Stimulated activated CD4-positive, alpha-beta T cell treated with anti-CD3 and anti-CD28 coated beads, TNF-alpha, amount 100 ng/mL, for 1 hour (primary cell): ENCODE measurements at regions not wholly inside any gene's neighbourhood (a gene's known extent, or its start where the extent isn't known, plus 50 kb on each side); places are given as distances from the start of the nearest gene placed in this dataset.
"Not testable (repeated sequence)": the region's sequence is repeated elsewhere in the genome, so short reads cannot be mapped to it uniquely, and the experiment has no call there.

Experiments used
- DNase-seq, 3 donors: peaks; one replicate each; pipeline ENCODE4 v3.0.0-alpha.2; 2020; ENCODE audit warnings: low read depth in 3 of 3, low spot score in 1 of 3

- not testable (repeated sequence) for DNase-seq
Measured at GRCh38 chr2:4244422-4244821, 541.0 kb downstream of the DCDC2C start.

GRCh38 chr2:4246364-4247131, 543.2 kb downstream of the DCDC2C start:
- no peak for DNase-seq

- no peak for DNase-seq
Measured at GRCh38 chr2:4247791-4248190, 544.4 kb downstream of the DCDC2C start.

DNA sequence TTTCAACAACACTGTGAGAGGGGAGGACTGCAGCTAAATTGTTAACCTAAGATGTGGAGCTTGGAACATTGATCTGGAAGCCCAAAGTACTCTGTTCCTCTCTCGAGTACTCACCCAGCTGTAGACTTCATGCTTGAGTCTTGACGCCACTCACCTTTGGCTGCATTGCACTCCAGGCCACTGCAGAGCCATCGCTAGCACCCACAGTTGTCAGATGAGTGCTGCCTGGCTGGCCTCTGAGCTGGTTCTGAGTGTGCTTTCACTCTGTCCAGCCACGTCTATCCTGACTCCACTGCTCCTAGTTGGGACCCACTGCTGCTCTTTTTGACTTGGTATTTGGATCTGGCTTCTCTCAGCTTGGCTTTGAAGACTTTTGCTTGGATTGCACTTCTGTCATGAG, 552.1 kb downstream of the DCDC2C start:
- DNase-seq = no peak

DNA sequence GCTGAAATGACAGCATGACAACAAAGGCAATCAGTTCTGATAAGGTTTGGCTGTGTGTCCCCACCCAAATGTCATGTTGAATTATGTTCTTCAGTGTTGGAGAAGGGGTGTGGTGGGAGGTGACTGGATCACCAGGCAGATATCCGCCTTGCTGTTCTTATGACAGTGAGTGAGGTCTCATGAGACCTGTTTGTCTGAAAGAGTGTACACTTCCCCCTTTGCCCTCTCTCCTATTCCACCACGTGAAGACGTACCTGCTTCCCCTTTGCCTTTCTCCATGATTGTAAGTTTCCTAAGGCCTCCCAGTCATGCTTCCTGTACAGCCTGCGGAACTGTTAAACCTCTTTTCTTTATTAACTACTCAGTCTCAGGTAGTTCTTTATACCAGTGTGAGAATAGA, 553.0 kb downstream of the DCDC2C start:
- no peak for DNase-seq

DNA sequence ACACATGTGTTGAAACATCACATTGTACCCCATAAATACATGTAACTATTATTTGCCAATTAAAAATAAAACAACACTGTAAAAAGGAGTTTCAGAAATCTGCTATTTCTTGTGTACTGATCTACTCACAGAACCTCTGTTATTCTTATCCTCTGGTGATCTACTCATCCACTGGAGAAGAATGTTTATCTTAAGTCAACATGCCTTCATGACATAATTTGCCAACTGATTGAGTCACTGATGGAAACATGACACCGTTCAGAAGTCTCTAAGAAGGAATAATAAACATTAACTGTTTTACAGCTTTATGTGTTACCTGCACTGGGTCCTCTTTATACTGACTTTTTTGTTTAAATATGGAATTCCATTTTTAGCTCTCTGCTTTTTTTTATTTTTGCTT, 555.2 kb downstream of the DCDC2C start:
- DNase-seq = no peak

GRCh38 chr2:4265936-4266335, 562.6 kb downstream of the DCDC2C start:
- DNase-seq = no peak

- no peak for DNase-seq
Measured at GRCh38 chr2:4269885-4270284, 566.5 kb downstream of the DCDC2C start.

- no peak for DNase-seq
Measured at GRCh38 chr2:4272261-4272858, 569.0 kb downstream of the DCDC2C start.

DNA sequence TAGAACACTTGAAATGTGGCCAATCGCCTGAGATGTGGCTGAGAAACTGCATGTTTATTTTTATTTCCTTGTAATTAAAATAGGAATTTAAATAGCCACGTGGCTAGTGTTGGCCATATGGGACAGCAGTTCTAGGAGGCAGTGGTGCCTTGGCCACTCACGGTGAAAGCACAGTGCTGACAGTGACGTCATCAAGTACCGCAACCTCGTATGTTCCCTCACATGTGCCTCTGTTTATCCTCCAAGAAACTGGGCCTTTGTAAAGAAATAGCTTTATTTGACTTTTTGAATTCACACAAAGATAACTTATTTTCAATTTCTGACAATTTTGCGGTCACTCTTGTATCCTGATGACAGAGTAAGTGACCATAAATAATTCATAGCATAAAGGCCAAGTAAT, 575.0 kb downstream of the DCDC2C start:
- DNase-seq = no peak

- no peak for DNase-seq
Measured at GRCh38 chr2:4279431-4279830, 576.1 kb downstream of the DCDC2C start.

GRCh38 chr2:4291430-4291829, 588.1 kb downstream of the DCDC2C start:
- no peak for DNase-seq

- no peak for DNase-seq
Measured at GRCh38 chr2:4295680-4296079, 592.3 kb downstream of the DCDC2C start.

DNA sequence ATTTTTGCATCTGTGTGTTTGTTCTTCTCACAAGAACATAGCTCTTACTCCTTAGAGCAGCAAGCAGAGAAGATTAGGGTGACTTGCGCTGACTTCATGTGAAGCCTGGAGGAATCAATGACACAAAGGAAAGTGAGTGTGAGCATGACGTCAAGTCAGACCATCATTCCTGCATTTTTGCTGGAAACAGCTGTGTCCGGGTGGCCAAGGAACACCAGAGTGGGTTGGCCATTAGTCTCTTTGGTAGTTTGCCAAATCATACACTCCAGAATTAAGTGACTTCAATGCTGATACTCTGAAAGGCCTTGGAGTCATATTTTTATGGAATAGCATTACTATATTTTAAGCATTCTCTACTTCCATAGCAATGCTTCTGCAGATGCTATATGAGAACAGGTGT, 597.2 kb downstream of the DCDC2C start:
- no peak for DNase-seq

DNA sequence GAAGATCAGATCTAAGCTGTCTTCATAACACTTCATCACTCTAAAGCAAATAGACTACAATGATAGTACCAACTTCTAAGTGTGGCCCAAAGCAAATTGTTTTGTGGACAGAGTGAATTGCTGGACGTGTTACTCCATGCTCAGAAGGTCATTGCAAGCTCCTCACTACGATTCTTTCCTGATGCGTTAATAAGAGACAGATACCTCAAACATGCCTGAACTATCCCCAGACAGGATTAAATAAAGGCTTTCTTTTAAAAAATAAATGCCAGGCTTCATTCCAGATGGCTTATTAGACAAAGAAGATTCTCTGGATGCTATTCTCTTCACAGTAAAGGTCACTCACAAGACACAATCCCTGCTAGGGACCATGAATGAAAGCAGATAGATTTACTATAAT, 621.2 kb downstream of the DCDC2C start:
- no peak for DNase-seq

- DNase-seq = no peak
Measured at GRCh38 chr2:4336864-4337263, 633.5 kb downstream of the DCDC2C start.

DNA sequence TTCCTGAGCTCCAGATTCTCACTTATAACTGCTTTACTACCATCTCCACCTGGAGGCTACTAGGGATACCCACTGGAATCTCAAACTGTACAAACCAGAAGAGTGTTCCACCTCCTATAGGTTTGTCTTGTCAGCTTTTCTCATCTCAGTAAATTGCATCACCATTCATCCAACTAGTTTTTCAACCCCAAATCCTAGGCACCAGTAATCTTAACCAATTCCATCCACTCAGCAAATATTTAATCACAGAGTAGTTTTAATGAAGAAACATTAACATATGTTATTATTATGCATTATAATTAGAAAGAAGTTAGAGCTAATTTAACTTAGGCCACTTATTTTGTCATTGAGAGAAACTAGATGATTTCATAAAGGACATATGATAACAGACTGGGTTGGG, 635.0 kb downstream of the DCDC2C start:
- DNase-seq = no peak

DNA sequence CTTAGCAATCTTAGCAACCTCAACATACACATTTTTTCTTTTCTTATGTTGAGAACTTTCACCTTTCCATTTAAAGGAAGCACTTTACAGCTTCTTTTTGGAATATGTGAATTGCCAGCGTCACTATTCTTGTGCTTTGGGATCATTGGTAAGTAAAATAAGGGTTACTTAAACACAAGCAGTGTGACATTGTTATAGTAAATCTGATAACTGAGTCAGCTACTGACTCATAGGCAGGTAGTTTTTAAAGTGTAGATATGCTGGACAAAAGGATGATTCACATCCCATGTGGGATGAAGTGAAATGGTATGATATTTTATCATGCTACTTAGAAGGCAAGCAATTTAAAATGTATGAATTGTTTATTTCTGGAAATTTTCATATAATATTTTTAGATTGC, 637.2 kb downstream of the DCDC2C start:
- DNase-seq = no peak

DNA sequence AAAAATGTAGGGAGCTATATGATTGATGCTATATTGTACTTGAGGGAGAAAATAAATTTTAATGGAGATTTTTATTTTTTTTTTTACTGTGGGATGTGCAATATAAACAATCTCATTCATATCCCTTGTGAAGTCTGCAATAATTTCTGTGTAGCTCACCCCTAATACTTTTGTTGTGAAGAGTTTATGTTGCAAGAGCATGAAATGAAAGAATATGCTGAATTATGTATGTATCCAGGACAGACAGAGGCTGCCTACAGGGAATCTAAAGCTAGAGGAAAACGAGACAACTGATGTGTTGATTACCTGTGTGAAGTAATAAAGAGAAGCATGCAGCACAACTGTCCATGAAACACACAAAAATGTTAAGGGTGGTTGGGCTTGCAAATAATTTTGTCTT, 643.3 kb downstream of the DCDC2C start:
- no peak for DNase-seq

- no peak for DNase-seq
Measured at GRCh38 chr2:4353668-4354067, 650.3 kb downstream of the DCDC2C start.

GRCh38 chr2:4354164-4354563, 650.8 kb downstream of the DCDC2C start:
- DNase-seq = no peak

- DNase-seq = no peak
Measured at GRCh38 chr2:4354678-4355077, 651.3 kb downstream of the DCDC2C start.

- no peak for DNase-seq
Measured at GRCh38 chr2:4356109-4356508, 652.7 kb downstream of the DCDC2C start.
